H1 (cell line): ENCODE measurements at regions not wholly inside any gene's neighbourhood (a gene's known extent, or its start where the extent isn't known, plus 50 kb on each side); places are given as distances from the start of the nearest gene placed in this dataset.

Experiments used
- CTCF ChIA-PET: fragments of 300-600 bp; sonication (Branson Sonifier 250); formaldehyde crosslinking; loops from one replicate; lab custom pipeline; 2021; ENCODE audit not compliant: partially characterized antibody; lab: Charles Lee
- POLR2A ChIA-PET: fragments of 300-600 bp; sonication (Branson Sonifier 250); formaldehyde crosslinking; loops from one replicate; lab custom pipeline; 2021; ENCODE audit warnings: inconsistent platforms; ENCODE audit not compliant: partially characterized antibody; lab: Charles Lee
- DNase-seq, 2 experiments: peaks; one replicate each; pipeline versions ENCODE4 v3.0.0 to v3.0.0-alpha.2; 2010 to 2022; ENCODE audit warnings: low spot score in 2 of 2, low read depth in 1 of 2, mixed read lengths in 1 of 2
- FAIRE-seq: peaks from 2 replicates; lab custom pipeline; 2011; peaks lifted over from hg19 to GRCh38; lab: Jason Lieb, UNC
- H2AFZ ChIP-seq: 2 replicates; pipeline ENCODE4 v1.8.1; 2012; ENCODE audit warnings: low read length, inconsistent platforms
- H2AK5ac ChIP-seq: 2 replicates; pipeline ENCODE4 v1.6.1; 2013; ENCODE audit warnings: low read depth, low read length
- H2BK120ac ChIP-seq: replicated peaks from 2 replicates; pipeline ENCODE3; 2013; ENCODE audit warnings: low read depth, low read length, inconsistent platforms
- H2BK12ac ChIP-seq: 2 replicates; pipeline ENCODE4 v1.6.1; 2013; ENCODE audit warnings: low read depth, low read length
- H2BK15ac ChIP-seq: 2 replicates; pipeline ENCODE4 v1.6.1; 2013; ENCODE audit warnings: low read length
- H2BK20ac ChIP-seq: 2 replicates; pipeline ENCODE4 v1.6.1; 2013; ENCODE audit warnings: low read length
- H2BK5ac ChIP-seq: 2 replicates; pipeline ENCODE4 v1.6.1; 2013; ENCODE audit warnings: low read depth, low read length
- H3K14ac ChIP-seq: 2 replicates; pipeline ENCODE4 v1.6.1; 2013; ENCODE audit warnings: inconsistent platforms; ENCODE audit not compliant: insufficient read length
- H3K18ac ChIP-seq: 2 replicates; pipeline ENCODE4 v1.6.1; 2013; ENCODE audit warnings: low read length; ENCODE audit errors: extremely low read depth
- H3K23ac ChIP-seq: 2 replicates; pipeline ENCODE4 v1.6.1; 2013; ENCODE audit warnings: inconsistent platforms; ENCODE audit not compliant: insufficient read length
- H3K23me2 ChIP-seq: 2 replicates; pipeline ENCODE4 v1.6.1; 2013; ENCODE audit warnings: low read depth, low read length
- H3K27ac ChIP-seq: 2 replicates; pipeline ENCODE4 v1.6.1; 2011; ENCODE audit warnings: low read depth, low read length, inconsistent platforms
- H3K27me3 ChIP-seq, 4 experiments: replicated peaks in 1 of 4; 1 replicate in 1 of 4; 2 replicates in 3 of 4; pipeline versions ENCODE4 v1.6.1 to v1.8.1; 2011 to 2013; ENCODE audit warnings: low read length in 3 of 4, mild to moderate bottlenecking in 3 of 4, inconsistent platforms in 2 of 4, mixed read lengths in 2 of 4, moderate library complexity in 1 of 4; ENCODE audit not compliant: control insufficient read depth in 3 of 4, insufficient read depth in 3 of 4; ENCODE audit errors: extremely low read depth in 1 of 4
- H3K36me3 ChIP-seq, 4 experiments: 2 replicates each; pipeline versions ENCODE4 v1.6.1 to v1.8.1; 2011 to 2013; ENCODE audit warnings: mild to moderate bottlenecking in 4 of 4, low read length in 3 of 4, moderate library complexity in 2 of 4, control low read depth in 1 of 4, inconsistent platforms in 1 of 4; ENCODE audit not compliant: insufficient read depth in 4 of 4, control insufficient read depth in 2 of 4
- H3K4ac ChIP-seq: replicated peaks from 2 replicates; pipeline ENCODE3; 2013; ENCODE audit warnings: low read length, low read depth, mixed read lengths, inconsistent platforms; ENCODE audit not compliant: insufficient read length
- H3K4me1 ChIP-seq, 4 experiments: replicated peaks in 1 of 4; 1 replicate in 1 of 4; 2 replicates in 3 of 4; pipeline versions ENCODE4 v1.6.1 to v1.8.1; 2011 to 2013; ENCODE audit warnings: low read length in 3 of 4, inconsistent platforms in 2 of 4, mixed read lengths in 1 of 4; ENCODE audit not compliant: insufficient read depth in 4 of 4, control insufficient read depth in 3 of 4
- H3K4me2 ChIP-seq, 2 experiments: 2 replicates each; pipeline versions ENCODE4 v1.6.1 to v1.8.1; 2011 to 2013; ENCODE audit warnings: low read depth in 2 of 2, low read length in 2 of 2, control low read depth in 1 of 2, inconsistent platforms in 1 of 2, mild to moderate bottlenecking in 1 of 2; ENCODE audit not compliant: insufficient read depth in 1 of 2
- H3K4me3 ChIP-seq, 4 experiments: fragments of 200-600, 300-600 bp in 1 of 4; sonication (generic), shearing (Covaris generic), sonication (Bioruptor Twin) in 1 of 4; 2 replicates each; pipeline versions ENCODE4 v1.5.1 to v1.8.1; 2011 to 2016; ENCODE audit warnings: low read length in 4 of 4, low read depth in 3 of 4, control low read depth in 2 of 4, inconsistent platforms in 2 of 4, mild to moderate bottlenecking in 2 of 4, mixed read lengths in 1 of 4, moderate library complexity in 1 of 4; ENCODE audit not compliant: insufficient read depth in 2 of 4; ENCODE audit errors: extremely low read depth in 1 of 4
- H3K56ac ChIP-seq: replicated peaks from 2 replicates; pipeline ENCODE3; 2013; ENCODE audit warnings: low read depth, mild to moderate bottlenecking, mixed read lengths, low read length, inconsistent platforms; ENCODE audit not compliant: insufficient read length
- H3K79me1 ChIP-seq: 2 replicates; pipeline ENCODE4 v1.6.1; 2013; ENCODE audit warnings: low read depth, low read length, control low read depth
- H3K79me2 ChIP-seq, 2 experiments: 2 replicates each; pipeline versions ENCODE4 v1.6.1 to v1.8.1; 2012 to 2013; ENCODE audit warnings: low read length in 2 of 2, mild to moderate bottlenecking in 2 of 2, inconsistent platforms in 1 of 2; ENCODE audit not compliant: insufficient read depth in 2 of 2, control insufficient read depth in 1 of 2
- H3K9ac ChIP-seq, 4 experiments: replicated peaks in 1 of 4; 1 replicate in 1 of 4; 2 replicates in 3 of 4; pipeline versions ENCODE4 v1.6.1 to v1.8.1; 2011 to 2013; ENCODE audit warnings: low read depth in 3 of 4, low read length in 3 of 4, control low read depth in 2 of 4, mild to moderate bottlenecking in 2 of 4, moderate library complexity in 2 of 4, inconsistent platforms in 1 of 4; ENCODE audit errors: extremely low read depth in 1 of 4
- H3K9me3 ChIP-seq, 2 experiments: 2 replicates each; pipeline versions ENCODE4 v1.6.1 to v1.8.1; 2012 to 2013; ENCODE audit warnings: mild to moderate bottlenecking in 2 of 2, moderate library complexity in 2 of 2, control low read depth in 1 of 2, inconsistent platforms in 1 of 2, low read depth in 1 of 2, low read length in 1 of 2, mixed read lengths in 1 of 2; ENCODE audit not compliant: insufficient read depth in 2 of 2
- H4K20me1 ChIP-seq, 2 experiments: replicated peaks in 1 of 2; 2 replicates each; pipeline versions ENCODE3 to v1.8.1; 2011 to 2013; ENCODE audit warnings: inconsistent platforms in 2 of 2, low read length in 2 of 2, mild to moderate bottlenecking in 1 of 2; ENCODE audit not compliant: insufficient read depth in 2 of 2, control insufficient read depth in 1 of 2
- H4K5ac ChIP-seq: 2 replicates; pipeline ENCODE4 v1.6.1; 2013; ENCODE audit warnings: low read length, low read depth, mixed read lengths, inconsistent platforms; ENCODE audit not compliant: insufficient read length
- H4K8ac ChIP-seq: 2 replicates; pipeline ENCODE4 v1.8.0; 2013; ENCODE audit warnings: mild to moderate bottlenecking, moderate library complexity, low read length, inconsistent platforms; ENCODE audit not compliant: insufficient read depth; ENCODE audit errors: extremely low read depth
- H4K91ac ChIP-seq: replicated peaks from 2 replicates; pipeline ENCODE3; 2013; ENCODE audit warnings: low read length, mixed read lengths, inconsistent platforms; ENCODE audit not compliant: insufficient read length
- BACH1 ChIP-seq: IDR thresholded peaks from 2 replicates; pipeline ENCODE4 v1.6.1; 2012; ENCODE audit warnings: low read length, improper control_type of control experiment
- BCL11A ChIP-seq, 2 experiments: IDR thresholded peaks; one replicate each; pipeline ENCODE4 v1.6.1; 2011; ENCODE audit warnings: low read depth in 2 of 2, low read length in 2 of 2, mild to moderate bottlenecking in 2 of 2
- HDAC2 ChIP-seq, 2 experiments: fragments of 300-600 bp in 1 of 2; sonication (generic) in 1 of 2; IDR thresholded peaks; 2 replicates each; pipeline ENCODE4 v1.6.1; 2011 to 2012; ENCODE audit warnings: low read depth in 2 of 2, low read length in 2 of 2, mild to moderate bottlenecking in 2 of 2, moderate library complexity in 2 of 2, borderline replicate concordance in 1 of 2, inconsistent platforms in 1 of 2
- HDAC6 ChIP-seq: IDR thresholded peaks from one replicate; pipeline ENCODE4 v1.7.1; 2012; ENCODE audit warnings: low read depth, mild to moderate bottlenecking, inconsistent platforms, low read length, moderate library complexity
- JUND ChIP-seq: IDR thresholded peaks from 2 replicates; pipeline ENCODE4 v1.6.1; 2011; ENCODE audit warnings: mild to moderate bottlenecking, improper control_type of control experiment, low read length
- RFX5 ChIP-seq: IDR thresholded peaks from 2 replicates; pipeline ENCODE4 v1.6.1; 2011; ENCODE audit warnings: low read depth, low read length, improper control_type of control experiment, borderline replicate concordance
- SAP30 ChIP-seq: fragments of 300-600 bp; sonication (generic); IDR thresholded peaks from 2 replicates; pipeline ENCODE4 v1.7.1; 2012; ENCODE audit warnings: low read length, moderate library complexity, mild to moderate bottlenecking, inconsistent platforms; ENCODE audit not compliant: insufficient read depth, insufficient replicate concordance
- TAF7 ChIP-seq: optimal IDR thresholded peaks from 2 replicates; pipeline ENCODE3; 2011; ENCODE audit warnings: low read depth, mild to moderate bottlenecking, inconsistent platforms, low read length, moderate library complexity, borderline replicate concordance
- TBP ChIP-seq: IDR thresholded peaks from 2 replicates; pipeline ENCODE4 v1.6.1; 2011; ENCODE audit warnings: low read depth, low read length, improper control_type of control experiment
- TEAD4 ChIP-seq: IDR thresholded peaks from 2 replicates; pipeline ENCODE4 v1.6.1; 2012; ENCODE audit warnings: low read depth, low read length, inconsistent platforms, mixed read lengths
- WGBS, 2 experiments: shearing (Covaris generic) in 1 of 2; methylation state at CpG; one replicate each; pipeline versions ENCODE4 v1.1.6 to v1.1.7; 2013 to 2015; ENCODE audit warnings: low lambda C conversion rate in 2 of 2, mixed read lengths in 2 of 2, inconsistent platforms in 1 of 2, low coverage in 1 of 2, missing lambda C conversion rate in 1 of 2; ENCODE audit not compliant: insufficient replicate concordance in 2 of 2, insufficient coverage in 1 of 2, insufficient read length in 1 of 2; ENCODE audit errors: extremely low coverage in 1 of 2, missing lambda C conversion rate in 1 of 2; 5-methylcytosine and 5-hydroxymethylcytosine counted together
- TF ChIP-seq, protein P1 (sequence below): IDR thresholded peaks from 2 replicates; pipeline ENCODE4 v1.6.1; 2011; ENCODE audit warnings: low read length, improper control_type of control experiment
- TF ChIP-seq, protein P2 (sequence below): IDR thresholded peaks from 2 replicates; pipeline ENCODE4 v1.6.1; 2011; ENCODE audit warnings: low read depth, mild to moderate bottlenecking, low read length; ENCODE audit not compliant: insufficient read depth
- TF ChIP-seq, protein P3 (sequence below): IDR thresholded peaks from 2 replicates; pipeline ENCODE4 v1.6.1; 2012; ENCODE audit warnings: inconsistent platforms

DNA sequence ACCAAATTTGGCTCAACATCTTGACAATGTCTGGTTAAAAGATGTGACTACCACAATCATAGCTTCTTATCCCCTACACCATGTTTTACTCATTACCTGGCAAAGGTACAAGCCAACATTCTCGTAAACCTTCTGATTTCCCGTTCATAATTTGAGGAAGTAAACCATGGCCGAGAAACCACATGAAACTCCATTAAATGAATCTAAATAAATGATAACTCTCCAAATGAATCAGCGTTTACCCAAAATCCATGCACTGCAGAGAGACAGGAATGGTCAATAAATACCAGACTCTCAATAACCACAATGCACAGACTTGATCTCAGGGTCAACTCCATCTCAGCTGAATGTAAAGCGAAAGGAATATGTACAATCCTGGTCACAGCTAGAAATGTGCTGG, 125.2 kb downstream of the TYW3 start:
- DNase-seq = no peak
- WGBS, 2 experiments = 88% methylated on average over 5 of the region's 5 CpGs; no CpG with 5 or more reads in 1 of the 2 experiments
- TF ChIP-seq BACH1 (no peak), SAP30 (no peak), TEAD4 (no peak), HDAC2 (IDR thresholded peaks at IDR 0.05; ENCODE audit: borderline replicate concordance in 1 of 2, low read depth in 2 of 2, low read length in 2 of 2) (no peak), TBP (no peak), JUND (no peak), HDAC6 (no peak), BCL11A (IDR thresholded peaks at IDR 0.05; ENCODE audit: low read depth in 2 of 2, low read length in 2 of 2) (no peak), RFX5 (no peak), TAF7 (no peak)
- TF ChIP-seq, protein P1, sequence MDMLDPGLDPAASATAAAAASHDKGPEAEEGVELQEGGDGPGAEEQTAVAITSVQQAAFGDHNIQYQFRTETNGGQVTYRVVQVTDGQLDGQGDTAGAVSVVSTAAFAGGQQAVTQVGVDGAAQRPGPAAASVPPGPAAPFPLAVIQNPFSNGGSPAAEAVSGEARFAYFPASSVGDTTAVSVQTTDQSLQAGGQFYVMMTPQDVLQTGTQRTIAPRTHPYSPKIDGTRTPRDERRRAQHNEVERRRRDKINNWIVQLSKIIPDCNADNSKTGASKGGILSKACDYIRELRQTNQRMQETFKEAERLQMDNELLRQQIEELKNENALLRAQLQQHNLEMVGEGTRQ = no peak
- TF ChIP-seq, protein P2, sequence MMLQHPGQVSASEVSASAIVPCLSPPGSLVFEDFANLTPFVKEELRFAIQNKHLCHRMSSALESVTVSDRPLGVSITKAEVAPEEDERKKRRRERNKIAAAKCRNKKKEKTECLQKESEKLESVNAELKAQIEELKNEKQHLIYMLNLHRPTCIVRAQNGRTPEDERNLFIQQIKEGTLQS = no peak
- TF ChIP-seq, protein P3, sequence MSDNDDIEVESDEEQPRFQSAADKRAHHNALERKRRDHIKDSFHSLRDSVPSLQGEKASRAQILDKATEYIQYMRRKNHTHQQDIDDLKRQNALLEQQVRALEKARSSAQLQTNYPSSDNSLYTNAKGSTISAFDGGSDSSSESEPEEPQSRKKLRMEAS = no peak

More for the DNA sequence above, 125.2 kb downstream of the TYW3 start:
- H3K4me3 ChIP-seq = no peak overlapping the region
- no peak overlapping the region for H4K8ac ChIP-seq
- no peaks in the 10 kb centered on the region for H3K27me3 ChIP-seq
- no peak overlapping the region for H2AFZ ChIP-seq
- CTCF ChIA-PET = interaction anchor here (1.3 kb wide), 1 partner anchor 345 kb away, joined by 3 read pairs; no protein-coding TSS in a partner anchor
- H4K91ac ChIP-seq = no peak overlapping the region
- no peaks in the 10 kb centered on the region for H3K9me3 ChIP-seq
- H2BK5ac ChIP-seq = no peak overlapping the region
- no peak overlapping the region for H3K4me2 ChIP-seq
- no peak overlapping the region for H2BK20ac ChIP-seq
- no peak overlapping the region for H2BK12ac ChIP-seq
- no peaks in the 10 kb centered on the region for H3K79me1 ChIP-seq
- no peaks in the 10 kb centered on the region for H3K36me3 ChIP-seq
- no peak overlapping the region for H2BK120ac ChIP-seq
- no peak overlapping the region for H3K27ac ChIP-seq
- no peak overlapping the region for H3K9ac ChIP-seq
- no peak overlapping the region for H3K23ac ChIP-seq
- POLR2A ChIA-PET = no interaction called here
- no peak overlapping the region for H3K18ac ChIP-seq
- H2BK15ac ChIP-seq = no peak overlapping the region
- H3K23me2 ChIP-seq = no peaks in the 10 kb centered on the region
- H3K4me1 ChIP-seq = peaks cover 0 to 8% (median 2%) of the 10 kb centered on the region in 4 experiments; a peak in 2 of 7 replicates
- no peak overlapping the region for H4K5ac ChIP-seq
- FAIRE-seq = no peak
- no peaks in the 10 kb centered on the region for H3K79me2 ChIP-seq
- H4K20me1 ChIP-seq = no peaks in the 10 kb centered on the region
- H3K14ac ChIP-seq = no peak overlapping the region
- no peak overlapping the region for H3K4ac ChIP-seq
- no peak overlapping the region for H3K56ac ChIP-seq
- H2AK5ac ChIP-seq = no peak overlapping the region
